ENCODE measurements at regions not wholly inside any gene's neighbourhood (a gene's known extent, or its start where the extent isn't known, plus 50 kb on each side); places are given as distances from the start of the nearest gene placed in this dataset.

DNA sequence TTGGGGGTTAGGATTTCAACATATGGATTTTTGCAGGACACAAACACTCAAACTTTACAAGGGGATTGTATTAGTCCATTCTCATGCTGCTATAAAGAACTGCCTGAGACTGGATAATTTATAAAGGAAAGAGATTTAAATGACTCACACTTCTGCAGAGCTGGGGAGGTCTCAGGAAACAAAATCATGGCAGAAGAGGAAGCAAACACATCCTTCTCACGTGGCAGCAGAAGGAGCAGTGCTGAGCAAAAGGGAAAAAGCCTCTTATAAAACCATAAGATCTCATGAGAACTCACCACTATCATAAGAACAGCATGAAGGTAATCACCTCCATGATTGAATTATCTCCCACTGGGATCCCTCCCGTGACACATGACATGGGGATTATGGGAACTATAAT, 1183.1 kb downstream of the ZPLD1 start:
- no peak for DNase-seq (ENCODE audit: low read depth in 2 of 2)

DNA sequence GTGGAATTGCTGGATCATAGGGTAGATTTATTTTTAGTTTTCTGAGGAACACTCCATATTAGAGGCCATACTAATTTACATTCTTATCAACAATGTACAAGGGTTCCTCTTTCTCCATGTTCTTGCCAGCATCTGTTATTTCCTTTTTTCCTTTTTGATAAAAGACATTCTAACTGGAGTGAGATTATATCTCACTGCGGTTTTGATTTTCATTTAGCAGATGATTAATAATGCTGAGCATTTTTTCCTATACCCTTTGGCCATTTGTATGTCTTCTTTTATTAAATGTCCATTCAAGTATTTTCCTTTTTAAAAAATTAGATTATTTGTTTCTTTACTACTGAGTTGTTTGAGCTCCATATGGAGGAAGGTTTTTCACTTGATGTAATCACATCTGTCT, 1189.5 kb downstream of the ZPLD1 start:
- no peak for DNase-seq (ENCODE audit: low read depth in 2 of 2)

DNA sequence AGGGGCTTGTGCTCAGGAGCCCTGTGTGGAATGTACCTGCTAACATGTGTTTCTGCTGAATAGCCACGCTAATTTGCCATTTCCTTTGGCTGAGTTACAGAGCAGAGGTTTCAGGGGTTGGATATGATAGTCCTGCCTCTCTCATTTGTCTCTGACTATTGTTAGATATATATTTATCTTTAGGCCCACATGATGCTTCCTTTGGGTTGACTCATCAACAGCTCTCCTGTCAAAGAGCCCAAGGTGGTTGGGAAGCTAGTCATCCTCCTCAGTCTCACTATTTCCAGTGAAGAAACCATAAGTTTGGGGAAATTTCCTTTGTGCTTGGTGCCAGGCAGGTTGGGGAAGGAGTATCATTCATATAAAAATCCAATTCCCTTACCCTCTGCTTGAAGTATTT, 1194.6 kb downstream of the ZPLD1 start:
- DNase-seq (ENCODE audit: low read depth in 2 of 2), result no peak

DNA sequence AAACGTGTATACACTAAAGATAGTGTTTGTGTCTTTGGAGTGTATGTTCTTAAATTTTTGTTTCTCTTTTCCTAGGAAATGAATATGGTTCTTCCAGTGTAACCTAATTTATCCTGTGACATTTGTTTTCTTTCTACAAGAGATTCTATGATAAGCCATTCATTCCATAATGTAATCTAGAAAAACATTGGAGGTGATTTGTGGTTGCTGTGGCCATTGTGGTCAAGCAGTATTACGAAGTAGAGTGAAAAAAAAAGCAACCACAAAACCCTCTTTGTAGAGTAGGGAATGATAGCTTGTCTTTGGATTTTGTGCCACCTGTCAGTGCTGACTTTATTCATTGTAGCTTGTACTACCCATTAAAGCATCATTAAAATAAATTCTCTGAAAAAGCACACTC, 1209.6 kb downstream of the ZPLD1 start:
- DNase-seq (ENCODE audit: low read depth in 2 of 2), result no peak

DNA sequence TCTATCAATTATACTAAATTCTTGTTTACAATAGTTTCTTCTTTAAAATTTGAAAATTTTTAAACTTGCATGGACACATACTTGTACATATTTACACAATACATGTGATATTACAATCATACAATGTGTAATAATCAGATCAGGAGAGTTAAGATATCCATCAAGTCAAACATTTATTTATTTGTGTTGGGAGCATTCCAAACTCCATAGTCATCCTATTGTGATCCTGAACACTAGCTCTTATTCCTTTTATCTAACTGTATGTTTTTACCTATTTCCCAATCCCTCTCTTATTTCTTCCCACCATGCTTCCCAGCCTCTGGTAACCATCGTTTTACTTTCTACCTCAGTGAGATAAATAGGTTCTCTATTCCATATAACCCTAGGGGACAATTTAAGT, 1219.2 kb downstream of the ZPLD1 start:
- DNase-seq (ENCODE audit: low read depth in 2 of 2), result no peak

DNA sequence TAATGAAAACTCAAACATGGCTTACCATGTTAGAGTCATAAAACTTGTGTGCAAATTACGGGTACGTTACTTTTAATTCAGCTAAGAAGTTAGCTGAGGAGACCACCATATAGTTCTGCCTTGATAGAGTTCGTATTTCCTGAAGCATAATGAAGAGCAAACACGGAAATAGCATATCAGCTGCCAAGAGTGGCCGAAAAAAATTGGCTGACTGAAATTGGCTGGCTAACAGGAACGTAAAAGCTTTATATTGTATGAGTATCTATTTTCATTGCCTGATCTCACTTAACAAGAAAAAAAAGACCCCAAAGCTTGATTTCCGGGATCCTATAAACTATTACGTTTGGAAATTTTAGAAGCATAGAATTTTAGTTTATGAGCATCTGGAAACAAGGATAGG, 1222.9 kb downstream of the ZPLD1 start:
- DNase-seq (ENCODE audit: low read depth in 2 of 2), result no peak

DNA sequence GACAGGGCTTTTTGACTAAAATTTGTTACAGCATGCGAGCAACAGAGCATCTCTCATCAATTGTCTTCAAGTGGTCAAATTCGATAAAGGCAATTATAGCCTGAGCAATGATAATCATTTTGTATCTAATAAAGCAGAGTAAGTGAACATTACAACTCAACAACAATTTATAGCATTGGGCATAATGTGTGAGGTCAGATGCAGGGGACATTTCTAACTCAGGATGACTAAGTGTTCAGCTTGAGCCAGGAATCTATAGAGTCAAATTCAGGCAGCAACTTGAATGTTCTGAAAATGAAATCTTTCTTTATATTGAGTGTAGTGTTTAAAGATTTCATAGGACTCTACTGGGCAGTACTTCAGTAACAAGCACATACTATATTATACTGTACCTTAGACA, 1226.0 kb downstream of the ZPLD1 start:
- no peak for DNase-seq (ENCODE audit: low read depth in 2 of 2)

DNA sequence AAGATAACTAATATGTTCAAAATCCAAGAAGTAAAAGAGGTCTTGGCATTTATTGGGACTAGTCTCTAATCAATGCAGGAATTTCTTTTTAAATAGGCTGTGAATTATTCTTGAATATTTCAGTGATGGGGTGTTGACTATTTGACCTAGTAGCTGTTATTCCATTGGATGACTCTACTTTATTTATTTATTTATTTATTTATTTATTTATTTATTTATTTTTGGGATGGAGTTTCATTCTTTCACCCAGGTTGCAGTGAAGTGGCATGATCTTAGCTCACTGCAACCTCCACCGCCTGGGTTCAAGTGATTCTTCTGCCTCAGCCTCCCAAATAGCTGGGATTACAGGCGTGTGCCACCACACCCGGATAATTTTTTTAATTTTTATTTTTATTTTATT, 1227.8 kb downstream of the ZPLD1 start:
- no peak for DNase-seq (ENCODE audit: low read depth in 2 of 2)

DNA sequence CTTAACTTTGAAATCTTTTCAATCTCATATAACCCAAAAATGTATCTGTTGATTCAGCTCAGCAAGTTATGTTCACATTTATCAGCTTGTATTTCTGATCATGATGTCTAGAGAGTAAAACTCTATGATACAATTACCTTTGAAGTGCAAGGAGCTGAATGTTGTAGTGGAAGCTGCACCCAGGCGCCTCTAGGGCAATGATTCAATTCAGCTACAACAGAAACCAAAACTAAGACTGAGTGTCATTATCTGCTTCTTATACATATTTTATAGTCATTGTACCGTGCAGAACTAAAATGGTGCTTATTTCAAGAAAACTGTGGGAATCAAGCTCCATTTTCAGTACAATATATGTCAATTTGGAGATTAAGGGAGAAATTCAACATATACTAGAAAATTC, 1237.5 kb downstream of the ZPLD1 start:
- DNase-seq (ENCODE audit: low read depth in 2 of 2), result no peak

DNA sequence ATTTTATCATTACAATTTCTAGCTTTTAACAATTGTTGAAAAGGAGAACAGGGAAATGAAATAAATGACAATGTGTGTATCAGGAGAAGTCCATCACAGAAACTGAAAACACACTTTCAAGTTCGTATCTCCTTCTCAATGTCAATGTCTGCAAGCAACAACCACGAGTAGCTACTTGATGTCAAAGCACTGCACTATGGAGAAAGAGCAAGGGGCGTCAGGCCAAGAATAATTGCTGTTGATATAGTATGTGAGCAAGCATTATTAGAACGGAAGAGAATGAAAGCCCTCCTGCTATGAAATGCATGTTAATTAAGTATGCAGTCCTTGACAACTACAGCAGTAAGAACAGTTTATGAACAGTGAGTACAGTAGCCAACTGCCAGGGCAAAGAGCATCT, 1250.1 kb downstream of the ZPLD1 start:
- DNase-seq (ENCODE audit: low read depth in 2 of 2), result no peak

DNA sequence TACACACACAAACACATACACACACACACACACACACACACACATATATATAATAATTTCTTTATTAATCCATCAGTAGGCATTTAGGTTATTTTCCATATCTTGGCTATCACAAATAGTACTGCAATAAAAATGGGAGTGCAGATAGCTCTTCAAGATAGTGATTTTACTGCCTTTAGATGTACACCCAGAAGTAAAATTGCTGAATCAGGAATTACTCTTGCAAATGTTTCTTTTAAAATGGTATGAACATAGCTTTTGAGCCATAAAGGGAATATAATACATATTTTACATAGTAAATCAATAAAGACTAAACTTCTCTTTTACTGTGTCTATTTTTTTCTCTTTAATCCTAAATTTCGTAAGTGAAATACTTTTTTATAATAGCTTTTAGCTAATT, 1251.1 kb downstream of the ZPLD1 start:
- no peak for DNase-seq (ENCODE audit: low read depth in 2 of 2)

DNA sequence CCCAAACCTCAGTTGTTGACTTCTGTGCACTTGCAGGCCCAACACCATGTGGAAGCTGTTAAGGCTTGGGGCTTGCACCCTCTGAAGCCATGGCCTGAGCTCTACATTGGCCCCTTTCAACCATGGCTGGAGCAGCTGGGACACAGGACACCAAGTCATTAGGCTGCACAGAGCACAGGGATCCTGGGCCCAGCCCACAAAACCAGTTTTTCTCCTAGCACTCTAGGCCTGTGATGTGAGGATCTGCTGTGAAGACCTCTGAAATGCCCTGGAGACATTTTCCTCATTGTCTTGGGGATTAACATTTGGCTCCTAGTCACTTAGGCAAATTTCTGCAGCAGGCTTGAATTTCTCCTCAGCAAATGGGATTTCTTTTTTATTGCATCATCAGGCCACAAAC, 1255.7 kb downstream of the ZPLD1 start:
- DNase-seq (ENCODE audit: low read depth in 2 of 2), result no peak

DNA sequence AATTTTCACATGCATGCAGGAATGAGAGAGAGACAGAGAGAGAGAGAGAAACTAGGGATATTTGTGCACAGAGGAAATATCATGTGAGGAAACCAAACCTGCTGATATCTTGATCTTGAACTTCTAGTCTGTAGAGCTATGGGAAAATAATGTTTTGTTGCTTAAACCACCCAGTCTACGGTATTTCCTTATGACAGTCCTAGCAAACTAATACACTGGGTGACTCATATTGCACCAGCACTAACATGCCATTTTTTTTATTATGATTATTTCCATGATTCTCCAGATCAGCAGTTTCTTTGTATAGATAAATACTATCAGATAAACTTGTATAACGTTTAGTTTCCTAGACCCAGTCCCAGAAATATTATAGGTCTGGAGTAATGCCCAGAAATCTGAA, 1259.0 kb downstream of the ZPLD1 start:
- DNase-seq (ENCODE audit: low read depth in 2 of 2), result no peak

DNA sequence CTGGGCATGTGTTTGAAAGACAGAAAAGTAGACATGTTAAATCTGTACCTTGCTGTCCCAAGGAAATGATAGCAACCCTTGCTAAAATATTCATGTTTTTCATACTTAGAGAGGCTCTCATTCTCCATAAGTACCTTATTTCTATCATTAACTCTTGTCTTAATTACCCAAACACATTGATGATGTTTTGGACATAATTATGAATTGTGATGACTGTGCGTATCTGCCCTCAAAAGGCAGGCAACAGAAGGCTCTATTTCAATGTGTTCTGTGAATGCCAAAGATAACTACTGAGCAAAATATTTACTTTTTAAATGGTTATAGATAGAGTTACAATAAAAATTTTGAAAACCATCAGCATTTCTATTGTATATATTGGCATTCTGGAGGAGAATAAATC, 1263.8 kb downstream of the ZPLD1 start:
- no peak for DNase-seq (ENCODE audit: low read depth in 2 of 2)

DNA sequence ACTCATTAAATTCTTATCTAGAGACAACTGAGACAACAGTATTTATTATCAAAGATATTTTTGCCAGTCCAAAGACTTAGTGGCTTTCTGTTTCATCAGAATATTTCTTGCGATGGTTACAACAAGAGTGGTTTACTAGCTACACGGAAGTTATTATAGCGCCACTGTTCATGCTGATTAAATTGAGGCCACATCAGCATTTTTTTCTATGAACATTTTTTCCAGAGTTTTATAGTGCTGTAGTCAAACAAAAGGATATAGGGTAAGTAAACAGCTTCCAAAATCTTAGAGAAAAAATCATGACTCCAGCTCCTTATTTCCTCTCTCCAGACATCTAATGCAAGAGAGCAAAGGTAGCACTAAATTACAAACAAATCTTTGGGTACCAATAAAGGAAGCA, 1264.4 kb downstream of the ZPLD1 start:
- no peak for DNase-seq (ENCODE audit: low read depth in 2 of 2)

DNA sequence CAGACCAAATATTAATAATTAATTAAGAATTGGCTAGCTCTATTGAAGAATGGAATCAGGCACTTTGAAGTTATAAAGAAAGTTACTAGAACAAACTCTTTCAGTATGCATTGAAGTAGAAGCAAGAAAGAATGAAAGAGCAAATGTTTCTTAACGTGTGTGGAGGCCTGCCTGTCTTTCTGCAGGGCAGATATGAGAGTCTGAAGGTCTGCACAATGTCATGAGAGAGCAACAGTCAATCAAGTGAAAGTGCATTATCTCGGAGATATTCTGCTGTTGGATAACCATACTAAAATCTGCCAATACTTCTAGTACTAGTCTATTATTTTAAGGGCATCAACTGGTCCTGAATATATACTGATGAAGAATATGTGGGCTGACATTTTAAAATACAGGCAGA, 1270.8 kb downstream of the ZPLD1 start:
- no peak for DNase-seq (ENCODE audit: low read depth in 2 of 2)

DNA sequence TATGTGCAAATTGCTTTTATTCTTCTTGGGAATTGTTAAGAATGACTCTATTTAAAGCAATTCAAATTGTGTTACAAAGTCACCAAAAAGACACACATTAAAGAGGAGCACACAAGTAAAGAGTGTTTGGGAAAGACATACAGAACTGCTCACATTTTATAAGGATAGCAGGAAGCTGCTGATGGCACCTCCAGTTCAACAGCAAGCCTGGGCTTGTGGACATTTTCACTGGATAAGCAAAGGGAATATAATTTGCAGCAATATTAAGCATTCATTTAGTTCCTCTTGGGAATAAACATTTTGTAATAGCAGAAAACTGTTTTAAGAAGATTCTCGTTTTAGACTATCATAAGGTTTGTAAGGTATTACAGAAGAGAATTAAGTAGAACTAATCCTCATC, 1271.9 kb downstream of the ZPLD1 start:
- no peak for DNase-seq (ENCODE audit: low read depth in 2 of 2)

DNA sequence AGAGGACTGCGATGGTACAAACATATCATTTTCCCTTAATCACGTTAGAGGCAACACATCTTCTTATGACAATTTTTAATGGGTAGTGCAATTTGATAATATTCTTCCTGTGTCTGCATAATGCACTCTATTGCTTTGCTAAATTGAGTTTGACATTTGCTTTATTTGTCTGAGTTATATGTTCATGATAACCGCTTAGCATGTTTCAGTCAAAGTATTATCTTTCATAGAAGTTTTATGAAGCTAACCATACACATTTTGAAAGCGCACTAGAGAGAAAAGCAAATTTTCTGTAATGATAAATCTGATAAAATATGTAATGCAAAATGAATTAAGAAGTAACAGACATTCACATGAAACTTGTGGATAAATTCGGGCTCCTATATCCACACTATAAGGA, 1276.9 kb downstream of the ZPLD1 start:
- DNase-seq (ENCODE audit: low read depth in 2 of 2), result no peak

DNA sequence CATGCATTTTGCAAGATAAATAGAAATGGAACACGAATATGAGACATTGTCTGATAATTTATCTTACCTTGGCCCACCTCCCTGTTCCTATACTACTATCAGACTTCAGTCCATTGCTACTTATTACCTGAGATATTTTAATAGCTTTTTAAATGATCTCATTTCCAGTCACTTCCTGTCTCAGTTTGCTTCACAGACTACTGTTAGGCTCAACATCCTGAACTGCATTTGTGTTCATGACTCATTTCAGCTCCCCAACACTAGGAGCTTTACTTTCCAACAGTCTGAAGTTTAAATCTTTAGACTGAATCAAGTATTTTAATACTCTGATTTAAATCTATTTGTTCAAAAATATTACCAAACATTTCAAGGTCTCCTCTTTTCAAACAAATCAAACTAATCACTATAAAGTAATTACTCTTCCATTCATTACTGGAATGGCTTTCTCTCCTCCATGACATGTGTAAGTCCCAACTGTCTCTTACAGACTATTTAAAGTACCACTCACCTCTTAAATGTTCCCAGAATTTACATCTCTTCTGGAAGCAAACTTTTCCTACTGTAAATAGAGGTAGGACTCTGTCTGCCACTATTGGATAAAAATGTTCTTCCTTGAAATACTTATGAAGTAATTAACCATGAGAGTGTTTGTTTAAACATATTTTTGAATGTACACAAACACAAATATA, 1277.6 kb downstream of the ZPLD1 start:
- DNase-seq (ENCODE audit: low read depth in 2 of 2), result no peak

DNA sequence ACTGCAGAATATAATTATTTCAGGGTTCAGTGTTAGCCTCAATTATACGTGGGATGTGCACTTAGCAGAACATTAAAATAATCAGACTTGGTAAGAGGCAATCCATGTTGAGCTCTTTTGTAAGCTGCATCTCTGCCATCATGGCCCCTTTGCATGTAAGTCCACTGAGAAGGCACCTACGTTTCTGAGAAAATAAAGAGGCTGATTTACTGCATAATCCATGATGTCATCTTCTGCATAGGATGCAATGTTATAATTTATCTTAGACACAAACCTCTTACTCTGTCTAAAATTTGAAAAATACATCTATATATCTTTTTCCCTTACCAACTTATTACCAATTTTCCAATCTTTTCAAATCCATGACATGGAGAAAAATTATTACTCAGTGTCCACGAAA, 1294.7 kb downstream of the ZPLD1 start:
- DNase-seq (ENCODE audit: low read depth in 2 of 2), result no peak

DNA sequence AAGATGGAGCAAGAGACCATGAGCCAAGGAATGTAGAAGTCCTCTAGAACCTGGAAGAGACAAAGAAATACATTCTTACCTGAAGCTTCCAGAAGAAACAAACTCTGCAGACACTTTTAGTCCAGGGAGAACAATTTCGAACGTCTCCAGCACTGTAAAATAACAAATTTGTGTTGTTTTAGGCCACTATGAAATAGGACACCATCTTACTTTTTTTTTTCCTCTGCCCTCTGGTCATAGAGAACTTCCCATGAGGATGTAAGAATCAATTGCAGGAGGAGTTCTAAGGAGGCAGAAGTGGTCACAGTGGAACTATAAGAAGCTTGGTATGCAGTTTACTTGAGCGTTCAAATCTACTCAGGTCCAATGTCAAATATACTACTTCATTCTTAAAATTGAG, 1295.9 kb downstream of the ZPLD1 start:
- DNase-seq (ENCODE audit: low read depth in 2 of 2), result no peak

DNA sequence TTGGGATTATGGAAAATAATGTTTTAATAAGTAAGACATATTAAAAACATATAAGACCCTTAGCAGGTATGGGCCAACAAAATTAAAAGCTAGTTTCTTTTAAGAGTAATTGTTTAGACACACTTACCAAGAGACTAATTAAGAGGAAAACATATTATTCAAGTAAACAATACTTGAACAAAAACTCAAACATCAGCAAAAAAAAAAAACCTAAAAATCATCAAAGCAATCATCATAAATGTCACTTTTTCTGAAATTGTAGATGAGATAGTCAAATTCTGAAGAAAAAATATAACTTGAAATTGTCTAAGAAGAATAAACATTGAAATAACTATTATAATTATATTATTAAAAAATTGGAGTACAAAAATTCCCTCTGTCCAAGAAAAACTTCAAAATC, 1318.2 kb downstream of the ZPLD1 start:
- DNase-seq (ENCODE audit: low read depth in 2 of 2), result no peak

DNA sequence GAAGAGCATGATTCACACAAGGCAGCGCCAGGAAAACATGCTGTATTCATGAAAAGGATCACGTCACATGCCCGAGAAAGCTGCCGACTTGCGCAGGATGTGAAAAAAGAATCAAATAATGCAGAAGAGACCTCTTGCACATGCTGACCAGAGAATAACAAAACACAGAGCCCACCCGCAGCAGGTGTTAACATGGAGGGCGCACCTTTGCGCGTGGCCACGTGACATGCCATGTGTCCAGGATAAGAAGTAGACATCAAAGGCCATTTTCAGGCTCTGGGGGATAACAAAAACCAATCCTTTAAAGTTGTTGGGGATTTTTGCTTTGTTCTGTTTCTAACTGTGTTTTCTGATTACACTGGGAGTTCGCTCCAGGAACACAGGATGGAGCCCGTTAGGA, 1332.8 kb downstream of the ZPLD1 start:
- no peak for DNase-seq (ENCODE audit: low read depth in 2 of 2)

DNA sequence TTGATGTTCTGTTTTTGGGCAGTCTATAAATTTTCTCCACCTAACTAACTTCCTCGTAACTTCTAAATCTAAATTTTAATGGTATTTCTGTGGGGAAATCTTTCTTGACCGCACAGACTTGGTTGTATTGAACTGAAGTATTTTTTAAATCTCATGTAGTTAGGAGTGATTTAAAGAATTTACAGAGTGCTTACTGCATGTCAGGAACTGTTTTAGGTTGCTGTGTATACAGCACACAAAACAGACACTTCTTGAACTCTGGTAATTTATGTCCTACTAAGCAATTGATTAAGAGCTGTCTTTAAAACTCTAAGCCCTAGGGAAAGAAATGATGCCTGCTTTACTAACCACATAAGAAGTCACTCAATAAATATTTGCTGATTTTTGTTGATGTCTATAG, 1350.2 kb downstream of the ZPLD1 start:
- no peak for DNase-seq (ENCODE audit: low read depth in 2 of 2)

DNA sequence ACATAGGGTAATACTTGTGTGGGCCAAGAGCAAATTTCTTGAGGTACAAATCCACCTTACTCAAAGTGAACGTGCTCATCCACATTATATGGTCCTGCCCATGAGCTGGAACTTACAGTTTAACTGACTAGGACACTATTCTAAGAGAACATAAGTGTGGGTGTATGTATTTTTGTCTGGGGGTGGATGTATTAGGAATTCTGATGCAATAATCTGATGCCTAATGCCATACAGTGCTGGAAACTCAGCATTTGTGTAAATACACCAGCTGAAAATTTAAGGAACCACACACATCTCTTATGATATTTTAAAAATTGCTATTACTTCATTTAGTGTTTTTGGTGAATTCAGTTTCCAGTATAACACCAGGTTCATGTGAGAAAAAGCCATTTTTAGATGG, 1350.7 kb downstream of the ZPLD1 start:
- DNase-seq (ENCODE audit: low read depth in 2 of 2), result no peak
